NCI-H146 treated with DMSO at 0.1 percent for 48 hours (cell line): ENCODE measurements at regions not wholly inside any gene's neighbourhood (a gene's known extent, or its start where the extent isn't known, plus 50 kb on each side); places are given as distances from the start of the nearest gene placed in this dataset.

Experiments
- DNase-seq: peaks from one replicate; lab custom pipeline; 2025; ENCODE audit not compliant: unreplicated experiment; lab: John Stamatoyannopoulos, UW

GRCh38 chr4:30783751-30784150, 63.6 kb downstream of the PCDH7 start:
- DNase-seq: no peak

- DNase-seq: no peak
Observed at GRCh38 chr4:30789219-30789671, 69.1 kb downstream of the PCDH7 start.

- no peak for DNase-seq
Observed at GRCh38 chr4:30790123-30790522, 70.0 kb downstream of the PCDH7 start.

GRCh38 chr4:30790998-30791397, 70.8 kb downstream of the PCDH7 start:
- DNase-seq: no peak

GRCh38 chr4:30792601-30793000, 72.4 kb downstream of the PCDH7 start:
- DNase-seq: no peak

GRCh38 chr4:30801876-30802275, 81.7 kb downstream of the PCDH7 start:
- no peak for DNase-seq

GRCh38 chr4:30802622-30803323, 82.6 kb downstream of the PCDH7 start:
- DNase-seq: no peak

GRCh38 chr4:30808276-30808675, 88.1 kb downstream of the PCDH7 start:
- no peak for DNase-seq

GRCh38 chr4:30811296-30811695, 91.1 kb downstream of the PCDH7 start:
- peak; percentile 28 for DNase-seq

- no peak for DNase-seq
Observed at GRCh38 chr4:30815685-30816084, 95.5 kb downstream of the PCDH7 start.

- no peak for DNase-seq
Observed at GRCh38 chr4:30817447-30817846, 97.3 kb downstream of the PCDH7 start.

GRCh38 chr4:30818541-30818940, 98.4 kb downstream of the PCDH7 start:
- no peak for DNase-seq

- no peak for DNase-seq
Observed at GRCh38 chr4:30821275-30821674, 101.1 kb downstream of the PCDH7 start.

GRCh38 chr4:30821859-30822612, 101.9 kb downstream of the PCDH7 start:
- no peak for DNase-seq

GRCh38 chr4:30822911-30823551, 102.9 kb downstream of the PCDH7 start:
- DNase-seq: no peak

GRCh38 chr4:30825008-30825770, 105.0 kb downstream of the PCDH7 start:
- no peak for DNase-seq

GRCh38 chr4:30828264-30828926, 108.2 kb downstream of the PCDH7 start:
- no peak for DNase-seq

GRCh38 chr4:30832639-30833038, 112.5 kb downstream of the PCDH7 start:
- DNase-seq: no peak

GRCh38 chr4:30833206-30833605, 113.0 kb downstream of the PCDH7 start:
- DNase-seq: no peak

- DNase-seq: no peak
Observed at GRCh38 chr4:30835044-30835443, 114.9 kb downstream of the PCDH7 start.

- DNase-seq: no peak
Observed at GRCh38 chr4:30836231-30836630, 116.1 kb downstream of the PCDH7 start.
